Body of pancreas (tissue), 4 donors: ENCODE measurements at regions not wholly inside any gene's neighbourhood (a gene's known extent, or its start where the extent isn't known, plus 50 kb on each side); places are given as distances from the start of the nearest gene placed in this dataset.

ENCODE experiments used
- POLR2A ChIP-seq, 3 donors: fragments of 450-650 bp; IDR thresholded peaks; one replicate each; pipeline ENCODE4 v1.6.1; 2016; ENCODE audit warnings: antibody characterized with exemption in 3 of 3, mild to moderate bottlenecking in 2 of 3
- TF ChIP-seq, protein P1 (sequence below), 7 experiments: fragments of 450-650 bp in 4 of 7; fragments of 200-600 bp in 3 of 7; sonication (generic) in 3 of 7; IDR thresholded peaks; one replicate each; pipeline ENCODE4 v1.5.1; 2016 to 2019; ENCODE audit warnings: antibody characterized with exemption in 7 of 7

DNA sequence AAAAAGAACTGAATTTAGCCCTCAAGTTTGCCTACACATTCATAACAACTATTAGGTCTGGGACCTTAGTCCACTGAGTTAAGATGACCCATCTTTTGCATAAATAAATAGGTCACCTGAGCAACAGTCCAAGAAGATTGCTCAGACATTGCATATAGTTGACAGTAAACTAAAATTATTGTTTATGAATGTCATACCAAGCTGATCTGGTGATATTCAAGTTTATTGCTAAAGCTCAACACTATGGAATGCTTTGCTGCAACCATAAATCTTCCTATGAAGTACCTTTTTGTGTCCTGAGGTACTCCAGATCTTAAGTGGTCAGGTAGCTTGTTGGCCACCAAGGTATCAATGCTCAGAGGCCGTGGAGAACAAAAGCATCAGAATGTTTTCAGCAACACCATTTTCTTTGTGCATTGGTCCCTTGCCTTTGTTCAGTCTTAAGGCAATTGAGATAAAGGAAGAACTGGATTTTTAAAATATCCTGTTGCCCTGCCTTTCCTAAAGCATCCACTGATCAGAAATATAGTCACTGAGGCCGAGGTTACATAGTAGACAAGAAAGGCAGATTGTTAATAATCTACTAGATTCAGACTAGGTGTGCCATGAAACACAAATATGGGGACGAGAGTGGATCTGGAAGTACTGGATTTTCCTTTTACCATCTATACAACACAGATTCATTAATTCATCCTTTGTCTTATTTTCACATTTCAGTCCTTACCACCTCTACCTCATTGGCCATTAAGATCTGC is 321.3 kb downstream of the PTEN start:
- TF ChIP-seq, protein P1, sequence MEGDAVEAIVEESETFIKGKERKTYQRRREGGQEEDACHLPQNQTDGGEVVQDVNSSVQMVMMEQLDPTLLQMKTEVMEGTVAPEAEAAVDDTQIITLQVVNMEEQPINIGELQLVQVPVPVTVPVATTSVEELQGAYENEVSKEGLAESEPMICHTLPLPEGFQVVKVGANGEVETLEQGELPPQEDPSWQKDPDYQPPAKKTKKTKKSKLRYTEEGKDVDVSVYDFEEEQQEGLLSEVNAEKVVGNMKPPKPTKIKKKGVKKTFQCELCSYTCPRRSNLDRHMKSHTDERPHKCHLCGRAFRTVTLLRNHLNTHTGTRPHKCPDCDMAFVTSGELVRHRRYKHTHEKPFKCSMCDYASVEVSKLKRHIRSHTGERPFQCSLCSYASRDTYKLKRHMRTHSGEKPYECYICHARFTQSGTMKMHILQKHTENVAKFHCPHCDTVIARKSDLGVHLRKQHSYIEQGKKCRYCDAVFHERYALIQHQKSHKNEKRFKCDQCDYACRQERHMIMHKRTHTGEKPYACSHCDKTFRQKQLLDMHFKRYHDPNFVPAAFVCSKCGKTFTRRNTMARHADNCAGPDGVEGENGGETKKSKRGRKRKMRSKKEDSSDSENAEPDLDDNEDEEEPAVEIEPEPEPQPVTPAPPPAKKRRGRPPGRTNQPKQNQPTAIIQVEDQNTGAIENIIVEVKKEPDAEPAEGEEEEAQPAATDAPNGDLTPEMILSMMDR (IDR thresholded peaks at IDR 0.05) = no peak
- no peak for TF ChIP-seq POLR2A (IDR thresholded peaks at IDR 0.05)
